ENCODE measurements at regions not wholly inside any gene's neighbourhood (a gene's known extent, or its start where the extent isn't known, plus 50 kb on each side); places are given as distances from the start of the nearest gene placed in this dataset.
A peak's percentile ranks its signal among the peaks of the same experiment; 100 is the strongest.
"Not testable (repeated sequence)": the region's sequence is repeated elsewhere in the genome, so short reads cannot be mapped to it uniquely, and the experiment has no call there.

DNA sequence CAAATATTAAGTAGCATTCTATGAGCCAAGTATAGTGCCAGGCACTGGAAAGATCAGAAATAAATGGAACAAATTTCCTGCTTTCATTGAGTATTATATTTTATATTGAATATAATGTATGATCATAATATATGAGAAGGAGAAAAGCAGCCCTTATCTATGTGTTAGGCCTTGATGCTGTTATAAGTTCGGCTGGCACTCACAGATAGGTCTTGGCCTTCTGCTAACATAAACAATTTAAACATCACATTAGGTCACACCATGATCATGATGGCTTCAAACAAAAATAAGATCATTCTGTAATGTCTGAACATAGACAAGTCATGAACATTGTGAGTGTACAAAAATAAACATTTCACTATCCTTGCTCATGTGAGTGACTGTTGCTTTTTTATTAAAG is 584.0 kb upstream of the ZNF385D start:
- DNase-seq, result no peak

DNA sequence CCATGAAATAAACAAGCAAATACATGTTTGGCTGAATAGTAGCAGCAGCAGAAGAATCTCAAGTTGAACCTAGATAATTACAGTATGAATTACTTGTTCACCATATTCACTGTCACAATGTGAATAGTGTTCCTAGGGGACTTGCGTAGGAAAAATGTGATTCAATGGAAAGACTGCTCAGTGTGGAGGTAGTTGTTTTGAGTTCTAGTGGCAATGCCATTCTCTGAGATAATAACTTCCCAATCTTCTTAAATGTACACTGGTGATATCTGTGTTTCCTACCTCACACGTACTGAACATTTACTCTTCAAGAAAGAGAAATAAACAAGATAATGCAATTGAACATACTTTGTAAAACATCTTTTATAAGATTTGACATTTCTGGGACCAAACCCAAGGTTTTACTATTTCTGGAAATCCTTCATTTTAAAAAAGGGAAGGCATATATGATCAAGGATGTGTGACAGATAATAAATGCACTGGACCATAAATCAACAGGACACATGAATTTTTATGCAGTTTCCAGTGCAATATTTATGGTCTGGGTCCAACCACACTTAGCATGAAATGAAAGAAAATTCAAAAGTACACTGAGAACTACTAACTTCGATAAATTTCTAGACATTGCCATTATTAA is 598.3 kb upstream of the ZNF385D start:
- DNase-seq, result no peak

DNA sequence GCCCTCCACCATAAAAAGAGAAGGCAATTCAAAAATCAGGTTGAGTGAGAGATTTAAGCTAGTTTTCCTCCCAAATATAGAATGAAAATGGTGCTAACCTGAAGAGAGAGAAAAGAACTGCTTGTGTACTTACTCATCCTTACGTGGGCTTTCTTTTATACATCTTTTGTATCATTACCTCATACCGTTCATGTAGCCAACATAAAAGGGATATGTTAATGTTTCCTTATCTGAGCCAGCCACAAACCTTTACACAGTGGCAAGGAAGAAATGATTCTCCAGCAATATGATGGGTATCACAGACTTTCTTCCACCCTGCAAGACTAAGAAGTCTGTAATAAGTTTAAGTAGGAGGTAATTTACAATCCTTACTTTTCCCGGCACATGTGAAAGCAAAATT is 600.8 kb upstream of the ZNF385D start:
- peak; percentile 14 for DNase-seq

DNA sequence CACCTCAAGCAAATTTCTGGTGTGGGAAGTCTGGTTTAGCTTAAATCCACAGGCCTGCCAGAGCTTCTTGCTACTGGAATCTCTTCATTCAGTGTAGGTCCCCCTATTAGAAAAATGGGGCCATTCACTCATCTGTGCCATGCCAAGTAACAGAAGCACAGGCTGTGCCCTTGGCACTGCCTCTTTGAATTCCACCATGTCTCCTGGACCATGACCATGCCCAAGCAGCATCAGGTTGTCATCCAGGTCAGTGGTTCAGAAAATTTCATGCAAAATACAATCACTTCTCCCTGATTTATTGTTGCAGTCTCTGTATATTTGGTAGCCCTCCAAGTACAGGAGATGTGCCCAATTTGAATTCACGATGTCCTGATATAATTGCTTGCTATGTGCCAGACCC is 602.1 kb upstream of the ZNF385D start:
- no peak for DNase-seq

DNA sequence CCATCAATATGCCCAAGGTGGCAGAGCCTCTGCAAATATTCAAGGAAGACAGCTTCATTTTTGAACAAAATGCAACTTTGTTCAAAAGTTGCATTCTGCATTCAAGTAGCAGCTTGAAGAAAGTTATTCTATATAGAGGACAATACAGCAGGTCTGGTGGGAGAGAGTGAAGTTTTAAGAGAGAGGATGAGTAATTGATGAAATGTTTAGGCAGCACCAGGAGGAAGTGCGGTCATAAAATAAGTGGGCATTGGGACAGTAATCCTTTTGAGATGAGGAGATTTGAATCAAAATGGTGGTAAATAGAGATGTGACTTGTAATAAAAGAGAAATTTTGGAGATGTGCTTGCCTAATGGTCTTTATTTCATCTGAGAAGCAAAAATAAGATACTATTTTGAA is 607.3 kb upstream of the ZNF385D start:
- no peak for DNase-seq

GRCh38 chr3:22360164-22360563 is 609.2 kb upstream of the ZNF385D start:
- DNase-seq, result no peak

DNA sequence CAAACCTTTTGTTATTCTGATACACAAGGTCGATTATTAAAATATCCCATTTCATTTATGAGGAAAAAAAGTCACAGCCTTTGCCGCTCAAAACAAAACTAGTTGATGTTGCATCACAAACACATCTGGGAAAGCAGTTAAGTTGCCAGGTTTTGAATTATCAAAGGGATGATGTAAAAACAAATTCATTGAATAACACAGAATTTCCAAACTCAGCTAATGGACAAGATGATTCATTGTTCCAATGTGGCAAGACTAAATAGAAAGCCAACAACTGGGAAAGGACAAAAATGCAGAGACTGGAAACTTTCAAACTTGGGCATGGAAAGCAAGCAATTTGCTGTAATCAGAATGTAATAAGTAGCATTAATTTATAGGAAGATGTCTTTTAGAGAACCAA is 610.0 kb upstream of the ZNF385D start:
- DNase-seq, result no peak

DNA sequence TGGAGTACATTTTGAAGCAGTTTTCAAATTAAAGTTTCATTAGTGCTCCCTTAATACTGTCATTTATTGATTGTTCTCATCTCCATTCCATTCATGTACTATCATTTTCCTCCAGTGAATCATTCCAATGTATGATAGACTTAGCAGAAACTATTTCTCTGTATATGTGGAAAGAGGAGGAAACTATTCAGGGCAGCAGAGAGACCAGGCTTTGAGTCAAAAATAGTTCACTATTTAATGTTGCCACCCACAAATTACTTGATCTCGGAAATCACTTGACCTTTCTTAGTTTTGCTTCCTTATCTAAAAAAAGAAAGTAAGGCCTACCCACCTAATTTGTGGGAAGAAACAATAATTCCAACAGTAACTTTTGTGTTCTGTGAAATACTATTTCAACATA is 610.5 kb upstream of the ZNF385D start:
- DNase-seq, result no peak

DNA sequence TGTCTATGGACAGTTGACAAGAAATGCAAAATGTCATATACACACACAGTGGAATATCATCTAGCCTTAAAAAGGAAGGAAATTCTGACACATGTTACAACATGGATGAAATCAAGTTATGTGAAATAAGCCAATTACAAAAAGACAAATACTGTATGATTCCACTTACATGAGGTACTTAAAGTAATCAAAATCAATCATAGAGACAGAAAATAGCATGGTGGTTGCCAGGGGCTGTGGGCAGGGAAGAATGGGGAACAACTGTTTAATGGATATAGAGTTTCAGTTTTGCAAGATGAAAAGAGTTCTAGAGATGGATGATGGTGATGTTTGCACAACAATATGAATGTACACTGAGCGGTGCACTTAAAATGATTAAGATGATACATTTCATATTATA is 613.8 kb upstream of the ZNF385D start:
- DNase-seq, result no peak

- DNase-seq, result no peak
These were observed 615.8 kb upstream of the ZNF385D start for GRCh38 chr3:22366781-22367180.

DNA sequence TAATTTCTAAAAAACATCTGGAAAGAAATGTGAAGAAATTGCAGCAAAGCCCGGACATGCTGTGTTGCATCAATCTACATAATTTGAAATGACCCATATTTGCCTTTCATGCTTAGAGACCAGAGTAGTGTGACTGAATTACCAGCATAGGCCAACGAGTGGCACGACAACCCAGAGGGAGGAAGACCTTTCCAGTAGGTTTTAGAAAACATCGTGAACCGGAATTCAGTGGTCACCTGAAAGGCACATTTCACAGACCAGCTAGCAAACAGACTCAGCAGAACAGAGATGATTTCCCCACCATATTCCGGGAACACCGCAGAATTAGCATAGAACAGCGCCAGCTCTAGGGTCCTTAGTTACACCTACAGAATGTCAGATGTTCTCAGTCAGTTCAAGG is 620.0 kb upstream of the ZNF385D start:
- no peak for DNase-seq

GRCh38 chr3:22371607-22372291 is 620.7 kb upstream of the ZNF385D start:
- no peak for DNase-seq

DNA sequence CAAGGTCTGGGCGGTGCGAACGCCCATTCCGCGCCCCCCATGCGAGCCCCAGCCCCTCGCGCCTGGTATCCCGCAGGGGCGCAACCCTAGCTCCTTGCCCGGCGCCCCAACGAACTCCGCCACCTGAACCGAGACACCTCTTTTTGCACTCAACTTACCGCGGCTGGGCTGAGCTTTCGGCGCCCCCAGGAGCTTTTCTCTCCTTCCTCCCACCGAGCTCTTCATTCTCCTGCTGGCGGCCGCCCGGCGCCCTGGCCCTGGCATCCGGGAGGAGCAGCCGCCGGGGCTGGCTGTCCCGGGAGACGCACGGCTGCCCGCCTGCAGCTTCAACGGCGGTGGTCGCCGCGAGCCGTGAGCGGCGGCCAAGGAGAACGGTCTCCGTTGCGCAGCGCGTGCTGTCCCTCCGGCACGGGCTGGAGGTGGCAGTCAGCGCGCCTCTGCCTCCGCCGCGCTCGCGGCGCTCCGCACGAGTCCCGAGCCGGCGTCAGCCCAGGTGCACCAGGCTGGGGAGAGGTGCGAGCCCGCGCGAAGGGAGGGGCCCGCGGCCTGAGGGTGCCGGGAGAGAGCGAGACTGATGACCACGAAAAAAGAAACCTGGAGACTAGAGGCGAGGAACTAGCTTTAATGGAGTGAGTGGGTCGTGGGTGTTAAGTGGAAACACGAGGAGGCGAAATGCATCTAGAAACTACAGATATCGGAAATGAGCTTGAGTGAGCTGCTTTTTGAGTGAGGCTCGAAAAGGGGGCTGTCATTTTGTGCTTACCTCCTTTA is 621.5 kb upstream of the ZNF385D start:
- no peak for DNase-seq

GRCh38 chr3:22373182-22373581 is 622.2 kb upstream of the ZNF385D start:
- no peak for DNase-seq

DNA sequence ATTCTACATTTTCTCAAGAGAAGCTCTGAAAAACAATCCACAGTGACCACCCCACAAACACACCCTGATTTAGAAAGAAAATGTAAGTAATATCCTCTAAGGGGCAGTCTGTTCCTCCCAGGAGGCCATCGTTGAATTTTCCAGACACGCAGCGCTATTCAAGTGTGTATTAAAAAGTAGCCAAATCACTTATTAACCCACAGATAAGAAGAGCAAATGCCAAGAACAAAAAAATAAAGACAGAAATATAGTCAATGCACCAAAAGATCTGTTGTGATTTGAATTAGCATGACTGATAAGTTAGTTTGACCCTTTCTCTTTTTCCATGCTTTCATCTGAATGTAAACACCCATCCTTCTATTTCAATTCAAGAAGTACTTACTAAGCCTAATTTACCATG is 622.8 kb upstream of the ZNF385D start:
- no peak for DNase-seq

GRCh38 chr3:22377421-22377820 is 626.4 kb upstream of the ZNF385D start:
- no peak for DNase-seq

GRCh38 chr3:22378869-22379268 is 627.9 kb upstream of the ZNF385D start:
- DNase-seq, result no peak

DNA sequence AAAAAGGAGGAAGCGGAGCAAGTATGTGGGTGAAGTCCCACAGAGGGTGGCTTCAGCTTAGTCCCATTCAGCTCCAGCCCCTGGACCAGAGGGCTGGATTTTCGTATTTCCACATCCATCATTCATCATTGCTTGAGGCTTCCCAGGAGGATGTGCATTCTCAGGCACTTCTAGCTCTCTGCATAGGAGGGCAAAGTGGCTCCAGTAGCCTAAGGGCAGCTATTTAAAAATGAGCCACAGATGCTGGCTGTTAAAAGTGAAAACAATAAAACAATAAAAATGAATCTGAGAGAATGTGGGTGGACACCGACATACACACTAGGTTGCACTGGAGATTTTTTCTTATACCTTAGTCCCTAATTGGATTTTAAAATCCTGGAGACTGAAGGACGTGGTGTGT is 629.2 kb upstream of the ZNF385D start:
- DNase-seq, result no peak

DNA sequence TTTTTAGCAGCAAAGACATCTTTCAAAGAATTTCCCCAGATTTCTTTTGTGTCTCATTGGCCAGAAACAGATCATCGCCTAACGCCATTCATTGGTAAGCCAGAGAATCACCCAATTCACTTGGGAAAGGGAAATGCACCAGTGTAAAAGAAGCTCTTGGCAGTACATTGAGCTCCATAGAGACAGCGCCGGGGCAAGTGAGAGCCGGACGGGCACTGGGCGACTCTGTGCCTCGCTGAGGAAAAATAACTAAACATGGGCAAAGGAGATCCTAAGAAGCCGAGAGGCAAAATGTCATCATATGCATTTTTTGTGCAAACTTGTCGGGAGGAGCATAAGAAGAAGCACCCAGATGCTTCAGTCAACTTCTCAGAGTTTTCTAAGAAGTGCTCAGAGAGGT is 630.6 kb upstream of the ZNF385D start:
- not testable (repeated sequence) for DNase-seq

DNA sequence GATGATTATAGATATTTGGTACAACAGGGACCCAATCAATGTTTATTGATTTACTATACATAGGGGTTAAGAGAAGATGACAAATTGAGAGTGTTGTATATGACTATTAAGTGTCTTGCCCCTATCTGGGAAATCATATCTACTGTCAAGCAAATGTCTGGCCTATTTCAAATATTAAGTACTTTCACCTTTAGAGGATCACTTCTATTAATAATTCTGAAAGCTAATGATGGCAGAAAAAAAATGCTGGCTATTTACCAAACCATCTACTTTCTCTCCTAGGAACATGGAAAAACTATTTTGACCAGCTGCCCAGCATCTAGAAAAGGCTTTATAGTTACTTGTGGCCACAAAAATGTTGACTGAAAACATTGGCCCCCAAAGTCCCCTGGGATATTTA is 632.3 kb upstream of the ZNF385D start:
- no peak for DNase-seq

GRCh38 chr3:22386107-22386506 is 635.1 kb upstream of the ZNF385D start:
- DNase-seq, result no peak

- DNase-seq, result no peak
These were observed 641.3 kb upstream of the ZNF385D start for GRCh38 chr3:22392286-22392685.

GRCh38 chr3:22392859-22393258 is 641.8 kb upstream of the ZNF385D start:
- DNase-seq, result no peak

DNA sequence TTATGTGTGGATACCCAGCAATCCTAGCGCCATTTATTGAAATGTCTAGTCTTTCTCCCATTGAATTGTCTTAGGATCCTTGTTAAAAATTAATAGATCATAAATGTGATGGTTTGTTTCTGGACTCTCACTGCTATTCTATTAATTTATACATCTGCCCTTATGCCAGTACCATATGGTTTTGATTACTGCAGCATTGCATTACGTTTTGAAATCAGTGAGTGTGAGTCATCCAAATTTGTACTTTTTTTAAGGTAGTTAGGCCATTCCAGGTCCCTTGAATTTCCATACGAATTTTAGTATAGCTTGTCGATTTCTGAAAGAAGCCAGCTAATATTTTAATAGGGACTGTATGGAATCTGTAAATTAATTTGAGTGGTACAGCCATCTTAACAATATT is 648.6 kb upstream of the ZNF385D start:
- no peak for DNase-seq
